CD4-positive, alpha-beta memory T cell (primary cell): ENCODE measurements at regions not wholly inside any gene's neighbourhood (a gene's known extent, or its start where the extent isn't known, plus 50 kb on each side); places are given as distances from the start of the nearest gene placed in this dataset.

Experiments used
- CTCF ChIA-PET: fragments of 350-600 bp; sonication (Branson Sonifier 250); formaldehyde crosslinking; loops from one replicate; lab custom pipeline; 2021; ENCODE audit warnings: inconsistent platforms; ENCODE audit not compliant: partially characterized antibody; lab: Charles Lee
- POLR2A ChIA-PET: fragments of 350-600 bp; sonication (Branson Sonifier 250); formaldehyde crosslinking; loops from one replicate; lab custom pipeline; 2021; ENCODE audit not compliant: partially characterized antibody; lab: Charles Lee
- DNase-seq, 5 donors: peaks; one replicate each; pipeline versions ENCODE4 v3.0.0 to v3.0.0-alpha.2; 2020 to 2022; ENCODE audit warnings: mixed read lengths in 1 of 5
- H3K27ac ChIP-seq: one replicate; pipeline ENCODE4 v1.7.0; 2013; ENCODE audit warnings: low read depth, low read length
- H3K27me3 ChIP-seq: 2 replicates; pipeline ENCODE4 v1.7.0; 2013; ENCODE audit warnings: mild to moderate bottlenecking, low read length, moderate library complexity; ENCODE audit not compliant: insufficient read depth
- H3K36me3 ChIP-seq: 2 replicates; pipeline ENCODE4 v1.7.0; 2013; ENCODE audit warnings: mild to moderate bottlenecking, low read length, moderate library complexity; ENCODE audit not compliant: insufficient read depth
- H3K4me1 ChIP-seq: 2 replicates; pipeline ENCODE4 v1.7.0; 2013; ENCODE audit warnings: mild to moderate bottlenecking, low read length, moderate library complexity; ENCODE audit not compliant: insufficient read depth
- H3K4me3 ChIP-seq, 2 donors: one replicate each; pipeline ENCODE4 v1.7.0; 2013; ENCODE audit warnings: low read length in 2 of 2, mild to moderate bottlenecking in 1 of 2
- H3K9me3 ChIP-seq, 2 donors: one replicate each; pipeline ENCODE4 v1.7.0; 2013; ENCODE audit warnings: low read length in 2 of 2, control low read depth in 1 of 2; ENCODE audit not compliant: control insufficient read depth in 1 of 2
- H3K27ac Mint-ChIP-seq, 7 donors: one replicate each; pipeline ENCODE4 v1.8.0; 2020 to 2021; ENCODE audit warnings: mixed read lengths in 7 of 7, mild to moderate bottlenecking in 6 of 7, inconsistent platforms in 3 of 7, moderate library complexity in 3 of 7
- H3K27me3 Mint-ChIP-seq, 2 donors: one replicate each; pipeline ENCODE4 v1.8.0; 2020 to 2021; ENCODE audit warnings: mixed read lengths in 2 of 2
- H3K36me3 Mint-ChIP-seq, 2 donors: one replicate each; pipeline ENCODE4 v1.8.0; 2020 to 2021; ENCODE audit warnings: mixed read lengths in 2 of 2, inconsistent platforms in 1 of 2, mild to moderate bottlenecking in 1 of 2
- H3K4me1 Mint-ChIP-seq, 4 donors: one replicate each; pipeline ENCODE4 v1.8.0; 2020 to 2021; ENCODE audit warnings: mixed read lengths in 4 of 4, mild to moderate bottlenecking in 1 of 4
- H3K4me3 Mint-ChIP-seq, 8 donors: one replicate each; pipeline ENCODE4 v1.8.0; 2020 to 2021; ENCODE audit warnings: mixed read lengths in 8 of 8, mild to moderate bottlenecking in 7 of 8, moderate library complexity in 6 of 8, inconsistent platforms in 3 of 8
- H3K9me3 Mint-ChIP-seq, 8 donors: one replicate each; pipeline ENCODE4 v1.8.0; 2020 to 2021; ENCODE audit warnings: mixed read lengths in 8 of 8, mild to moderate bottlenecking in 5 of 8, inconsistent platforms in 3 of 8, moderate library complexity in 1 of 8
- intact Hi-C: fragments of 100-400 bp; cut with micrococcal nuclease; formaldehyde crosslinking; loops from one replicate; pipeline ENCODE4 v1.15.1; 2023

DNA sequence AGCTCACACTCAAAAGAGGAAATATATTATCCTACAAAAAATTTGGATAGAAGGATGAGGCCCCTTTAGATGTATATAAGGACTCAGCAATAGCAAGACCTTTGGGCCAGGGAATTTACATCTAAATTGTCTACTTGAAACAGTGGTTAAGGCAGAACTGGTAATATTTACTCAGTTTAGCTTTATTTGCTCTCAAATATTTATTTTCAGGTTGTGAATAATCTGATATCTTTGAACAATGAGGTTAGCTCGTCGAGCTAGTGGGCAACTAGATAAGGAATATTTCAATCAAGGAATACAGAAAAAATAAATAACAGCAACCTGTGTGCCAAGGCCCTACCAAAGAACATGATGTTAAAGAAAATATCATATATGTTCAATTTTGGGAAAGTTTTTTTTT is 966.3 kb downstream of the DTWD2 start:
- POLR2A ChIA-PET, result no interaction called here
- H3K4me1 Mint-ChIP-seq, result no peaks in the 10 kb centered on the region
- H3K36me3 ChIP-seq, result no peaks in the 10 kb centered on the region
- H3K27me3 Mint-ChIP-seq, result no peaks in the 10 kb centered on the region
- H3K27ac Mint-ChIP-seq, result no peak overlapping the region
- no peaks in the 10 kb centered on the region for H3K36me3 Mint-ChIP-seq
- H3K9me3 ChIP-seq, result no peaks in the 10 kb centered on the region
- H3K27me3 ChIP-seq, result no peaks in the 10 kb centered on the region
- no peak for DNase-seq
- H3K4me3 ChIP-seq, result no peak overlapping the region
- H3K9me3 Mint-ChIP-seq, result peaks cover 0 to 4% (median 2%) of the 10 kb centered on the region in 8 donors
- H3K27ac ChIP-seq, result no peak overlapping the region
- intact Hi-C loops, result no loop called here
- no peaks in the 10 kb centered on the region for H3K4me1 ChIP-seq
- CTCF ChIA-PET, result no interaction called here
- no peak overlapping the region for H3K4me3 Mint-ChIP-seq

DNA sequence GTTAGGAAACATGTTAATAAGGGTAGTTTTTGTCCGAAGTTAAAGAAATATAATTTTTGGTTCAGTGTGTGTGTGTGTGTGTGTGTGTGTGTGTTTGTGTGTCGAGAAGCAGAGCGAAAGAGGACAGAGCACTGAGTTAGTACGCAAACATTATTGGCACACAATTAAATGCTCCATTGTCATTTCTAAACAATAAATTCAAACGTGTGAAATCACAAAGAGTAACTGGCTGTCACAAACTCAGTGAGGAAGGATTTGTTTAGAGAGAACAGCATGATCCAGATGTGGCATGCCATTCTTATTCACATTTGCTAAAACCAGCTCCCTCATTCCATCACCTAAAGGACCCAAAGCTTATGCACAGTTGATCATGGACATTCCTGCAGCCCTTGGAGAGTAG is 970.8 kb downstream of the DTWD2 start:
- Mint-ChIP-seq H3K27me3 (no peaks in the 10 kb centered on the region), H3K9me3 (peaks cover 0 to 4% (median under 1%) of the 10 kb centered on the region in 8 donors), H3K36me3 (no peaks in the 10 kb centered on the region), H3K4me3 (no peak overlapping the region), H3K4me1 (no peaks in the 10 kb centered on the region), H3K27ac (no peak overlapping the region)
- intact Hi-C loops, result no loop called here
- H3K27ac ChIP-seq, result no peak overlapping the region
- CTCF ChIA-PET, result no interaction called here
- no peaks in the 10 kb centered on the region for H3K9me3 ChIP-seq
- no peak for DNase-seq
- H3K4me1 ChIP-seq, result no peaks in the 10 kb centered on the region
- no peak overlapping the region for H3K4me3 ChIP-seq
- no peaks in the 10 kb centered on the region for H3K27me3 ChIP-seq
- no peaks in the 10 kb centered on the region for H3K36me3 ChIP-seq
- POLR2A ChIA-PET, result no interaction called here

DNA sequence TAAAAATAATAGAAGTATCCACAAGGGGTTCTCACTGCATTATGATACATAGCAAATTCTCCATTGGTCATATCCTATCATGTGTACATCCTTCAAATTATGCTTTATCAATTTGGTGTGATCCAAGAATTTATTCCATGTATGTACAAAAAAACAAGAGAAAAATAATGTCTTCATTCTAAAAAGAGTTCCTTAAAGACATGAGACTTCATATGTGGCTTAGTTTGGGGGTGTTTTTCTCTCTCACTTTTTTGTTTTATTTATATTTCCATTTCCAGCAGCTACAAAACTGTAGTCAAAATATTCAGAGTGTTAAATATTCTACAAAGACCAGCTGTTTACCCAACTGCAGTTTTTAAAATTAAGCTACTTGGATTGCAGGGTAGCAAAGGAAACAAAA is 972.0 kb downstream of the DTWD2 start:
- H3K4me1 Mint-ChIP-seq, result no peaks in the 10 kb centered on the region
- no peak overlapping the region for H3K4me3 Mint-ChIP-seq
- no peak for DNase-seq
- H3K27me3 Mint-ChIP-seq, result no peaks in the 10 kb centered on the region
- H3K36me3 Mint-ChIP-seq, result no peaks in the 10 kb centered on the region
- H3K4me1 ChIP-seq, result no peaks in the 10 kb centered on the region
- ChIA-PET POLR2A (no interaction called here), CTCF (no interaction called here)
- H3K27ac Mint-ChIP-seq, result no peak overlapping the region
- H3K36me3 ChIP-seq, result no peaks in the 10 kb centered on the region
- H3K4me3 ChIP-seq, result no peak overlapping the region
- peaks cover 0 to 4% (median under 1%) of the 10 kb centered on the region in 8 donors for H3K9me3 Mint-ChIP-seq
- no peaks in the 10 kb centered on the region for H3K9me3 ChIP-seq
- H3K27ac ChIP-seq, result no peak overlapping the region
- intact Hi-C loops, result no loop called here
- H3K27me3 ChIP-seq, result no peaks in the 10 kb centered on the region

DNA sequence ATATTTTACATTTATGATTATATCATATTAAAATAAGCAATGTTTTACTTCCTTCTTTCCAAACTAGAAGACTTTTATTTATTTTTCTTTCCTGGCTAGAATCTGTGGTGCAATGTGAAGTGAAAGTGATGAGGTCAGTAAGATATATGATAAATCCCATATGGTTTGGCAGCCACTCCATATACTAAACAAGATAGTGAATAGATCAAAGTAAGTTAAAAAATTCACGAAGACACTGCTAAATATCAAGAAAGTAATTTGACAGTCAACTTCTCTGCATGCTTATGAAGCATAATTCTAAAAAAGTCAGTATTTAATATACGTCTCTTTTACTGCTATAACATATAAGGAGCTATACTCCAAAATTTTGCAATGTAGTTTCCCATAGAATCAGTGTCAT is 972.8 kb downstream of the DTWD2 start:
- Mint-ChIP-seq H3K27ac (no peak overlapping the region), H3K4me1 (no peaks in the 10 kb centered on the region), H3K4me3 (no peak overlapping the region), H3K27me3 (no peaks in the 10 kb centered on the region), H3K36me3 (no peaks in the 10 kb centered on the region), H3K9me3 (peaks cover 0 to 4% (median under 1%) of the 10 kb centered on the region in 8 donors)
- no peaks in the 10 kb centered on the region for H3K4me1 ChIP-seq
- no peak overlapping the region for H3K27ac ChIP-seq
- no peaks in the 10 kb centered on the region for H3K27me3 ChIP-seq
- ChIA-PET CTCF (no interaction called here), POLR2A (no interaction called here)
- no peaks in the 10 kb centered on the region for H3K36me3 ChIP-seq
- intact Hi-C loops, result no loop called here
- no peak overlapping the region for H3K4me3 ChIP-seq
- DNase-seq, result no peak
- no peaks in the 10 kb centered on the region for H3K9me3 ChIP-seq

DNA sequence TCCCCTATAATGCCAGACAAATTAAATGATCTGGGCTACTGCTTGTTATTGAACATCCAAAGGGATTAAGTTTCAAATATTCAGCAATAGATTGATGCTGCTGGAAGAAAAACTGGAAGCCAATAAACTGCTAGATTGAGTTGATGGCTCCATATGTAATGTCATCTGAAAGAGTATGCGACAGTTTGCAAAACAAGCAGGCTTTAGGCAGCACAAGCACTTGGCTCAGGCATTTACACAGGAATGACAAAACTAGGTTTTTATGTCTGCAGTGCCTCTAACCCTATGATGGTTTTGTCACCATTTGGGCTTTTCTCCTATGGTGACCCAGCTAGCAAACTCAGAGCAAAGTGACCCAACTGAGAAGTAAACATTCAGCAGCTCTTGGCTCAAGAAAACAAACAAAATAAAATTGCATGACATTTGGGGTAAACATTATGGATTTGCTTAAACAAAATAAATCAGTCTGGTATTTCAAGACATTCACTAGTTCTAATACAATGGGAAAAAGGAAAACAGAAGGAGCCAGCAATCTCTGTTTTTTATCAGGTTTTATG is 978.5 kb downstream of the DTWD2 start:
- Mint-ChIP-seq H3K27ac (no peak overlapping the region), H3K27me3 (no peaks in the 10 kb centered on the region), H3K4me3 (no peak overlapping the region), H3K36me3 (no peaks in the 10 kb centered on the region), H3K4me1 (no peaks in the 10 kb centered on the region), H3K9me3 (peaks cover 0 to 4% (median under 1%) of the 10 kb centered on the region in 8 donors)
- POLR2A ChIA-PET, result no interaction called here
- H3K4me3 ChIP-seq, result no peak overlapping the region
- H3K27ac ChIP-seq, result no peak overlapping the region
- CTCF ChIA-PET, result no interaction called here
- no peaks in the 10 kb centered on the region for H3K36me3 ChIP-seq
- no peaks in the 10 kb centered on the region for H3K9me3 ChIP-seq
- no peaks in the 10 kb centered on the region for H3K27me3 ChIP-seq
- no peak for DNase-seq
- H3K4me1 ChIP-seq, result no peaks in the 10 kb centered on the region
- intact Hi-C loops, result no loop called here

DNA sequence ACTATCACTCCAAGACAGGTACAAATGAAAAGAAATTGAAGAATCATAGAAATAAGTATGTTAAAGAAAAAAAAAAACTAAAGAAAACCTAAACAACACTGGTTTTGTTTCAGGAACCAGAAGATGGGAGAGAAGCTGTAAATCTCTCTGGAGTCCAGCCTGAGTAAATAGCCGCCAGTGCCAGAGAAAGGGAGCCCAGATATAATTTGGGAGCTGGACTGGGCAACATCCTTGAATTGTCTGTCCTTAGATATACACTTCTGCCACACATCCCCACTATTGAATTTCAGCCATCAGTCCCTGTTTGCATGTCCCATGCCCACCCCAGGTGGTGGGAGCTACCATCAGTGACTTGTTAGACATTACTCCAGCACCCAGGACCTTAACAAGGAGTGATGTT is 979.6 kb downstream of the DTWD2 start:
- no peak overlapping the region for H3K4me3 Mint-ChIP-seq
- Histone ChIP-seq H3K9me3 (no peaks in the 10 kb centered on the region), H3K27me3 (no peaks in the 10 kb centered on the region), H3K27ac (no peak overlapping the region), H3K36me3 (no peaks in the 10 kb centered on the region), H3K4me3 (no peak overlapping the region), H3K4me1 (no peaks in the 10 kb centered on the region)
- H3K9me3 Mint-ChIP-seq, result peaks cover 0 to 6% (median under 1%) of the 10 kb centered on the region in 8 donors
- intact Hi-C loops, result no loop called here
- POLR2A ChIA-PET, result no interaction called here
- H3K27me3 Mint-ChIP-seq, result no peaks in the 10 kb centered on the region
- no peaks in the 10 kb centered on the region for H3K4me1 Mint-ChIP-seq
- no peak for DNase-seq
- H3K27ac Mint-ChIP-seq, result no peak overlapping the region
- CTCF ChIA-PET, result no interaction called here
- H3K36me3 Mint-ChIP-seq, result no peaks in the 10 kb centered on the region

DNA sequence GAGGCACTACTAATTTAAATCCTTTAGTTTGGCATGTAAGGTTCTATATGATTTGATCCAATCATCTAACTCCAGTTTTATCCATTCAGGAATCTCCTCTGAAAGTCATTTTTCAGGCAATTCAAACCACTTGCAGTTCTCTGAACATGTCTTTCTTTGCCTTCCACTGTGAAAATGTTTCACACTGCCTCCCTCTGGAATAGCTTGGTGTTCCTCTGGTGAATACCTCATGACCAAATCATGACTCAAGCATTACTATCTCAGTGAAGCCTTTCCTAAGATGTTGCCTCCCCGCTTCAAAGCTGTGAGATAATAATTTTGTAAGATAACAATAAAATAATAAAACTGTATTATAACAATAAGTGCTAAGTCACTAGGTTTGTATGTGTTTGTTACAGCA is 981.1 kb downstream of the DTWD2 start:
- Mint-ChIP-seq H3K4me1 (no peaks in the 10 kb centered on the region), H3K36me3 (no peaks in the 10 kb centered on the region), H3K9me3 (peaks cover 0 to 6% (median under 1%) of the 10 kb centered on the region in 8 donors), H3K27me3 (no peaks in the 10 kb centered on the region), H3K4me3 (no peak overlapping the region), H3K27ac (no peak overlapping the region)
- POLR2A ChIA-PET, result no interaction called here
- no peaks in the 10 kb centered on the region for H3K9me3 ChIP-seq
- DNase-seq, result no peak
- CTCF ChIA-PET, result no interaction called here
- intact Hi-C loops, result no loop called here
- no peaks in the 10 kb centered on the region for H3K36me3 ChIP-seq
- no peak overlapping the region for H3K27ac ChIP-seq
- no peaks in the 10 kb centered on the region for H3K27me3 ChIP-seq
- H3K4me1 ChIP-seq, result no peaks in the 10 kb centered on the region
- no peak overlapping the region for H3K4me3 ChIP-seq

DNA sequence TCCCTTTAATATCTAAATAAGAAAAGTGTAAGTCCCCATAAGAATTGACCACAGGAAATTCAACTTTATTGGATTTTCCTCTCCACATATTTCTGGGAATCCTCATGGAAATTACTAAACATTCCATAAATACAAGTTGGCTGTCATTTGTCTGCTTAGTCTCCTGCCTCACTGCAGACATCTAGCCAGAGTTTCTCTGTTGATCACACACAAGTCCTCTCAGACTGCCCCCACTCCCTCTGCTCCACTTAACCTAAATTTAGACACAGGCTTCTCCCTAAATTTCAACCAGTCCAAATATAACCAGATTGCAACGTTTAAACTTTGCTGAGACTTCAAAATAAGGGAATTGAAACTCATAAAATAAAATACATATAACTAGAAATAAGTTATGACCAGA is 982.1 kb downstream of the DTWD2 start:
- Histone ChIP-seq H3K9me3 (no peaks in the 10 kb centered on the region), H3K4me1 (no peaks in the 10 kb centered on the region), H3K27me3 (no peaks in the 10 kb centered on the region), H3K27ac (no peak overlapping the region), H3K4me3 (no peak overlapping the region), H3K36me3 (no peaks in the 10 kb centered on the region)
- Mint-ChIP-seq H3K9me3 (peaks cover 0 to 6% (median under 1%) of the 10 kb centered on the region in 8 donors), H3K4me3 (no peak overlapping the region), H3K27me3 (no peaks in the 10 kb centered on the region), H3K27ac (no peak overlapping the region), H3K4me1 (no peaks in the 10 kb centered on the region), H3K36me3 (no peaks in the 10 kb centered on the region)
- DNase-seq, result no peak
- ChIA-PET CTCF (no interaction called here), POLR2A (no interaction called here)
- intact Hi-C loops, result no loop called here
